H9 (cell line): ENCODE measurements at regions not wholly inside any gene's neighbourhood (a gene's known extent, or its start where the extent isn't known, plus 50 kb on each side); places are given as distances from the start of the nearest gene placed in this dataset.

Experiments
- DNase-seq: peaks from one replicate; pipeline ENCODE4 v3.0.0-alpha.2; 2017
- H2AFZ ChIP-seq: one replicate; pipeline ENCODE4 v1.6.1; 2013; ENCODE audit warnings: mild to moderate bottlenecking, low read length, control low read depth, moderate library complexity
- H2AK5ac ChIP-seq: 2 replicates; pipeline ENCODE4 v1.6.1; 2013; ENCODE audit warnings: low read length, control low read depth, mixed read lengths; ENCODE audit not compliant: insufficient read length
- H2BK120ac ChIP-seq: one replicate; pipeline ENCODE4 v1.6.1; 2013; ENCODE audit warnings: low read depth, mild to moderate bottlenecking, low read length, control low read depth, inconsistent platforms; ENCODE audit not compliant: poor library complexity, severe bottlenecking
- H2BK12ac ChIP-seq: 2 replicates; pipeline ENCODE4 v1.6.1; 2013; ENCODE audit warnings: low read length, control low read depth, mixed read lengths, low read depth; ENCODE audit not compliant: insufficient read length
- H2BK15ac ChIP-seq: 2 replicates; pipeline ENCODE4 v1.6.1; 2013; ENCODE audit warnings: low read depth, low read length, control low read depth
- H2BK20ac ChIP-seq: one replicate; pipeline ENCODE4 v1.6.1; 2013; ENCODE audit warnings: low read depth, mild to moderate bottlenecking, low read length, control low read depth, inconsistent platforms; ENCODE audit not compliant: poor library complexity, severe bottlenecking
- H2BK5ac ChIP-seq: 2 replicates; pipeline ENCODE4 v1.6.1; 2013; ENCODE audit warnings: low read length, control low read depth, mixed read lengths; ENCODE audit not compliant: insufficient read length
- H3K14ac ChIP-seq: 2 replicates; pipeline ENCODE4 v1.6.1; 2013; ENCODE audit warnings: low read length, control low read depth; ENCODE audit not compliant: insufficient read depth
- H3K18ac ChIP-seq: 2 replicates; pipeline ENCODE4 v1.6.1; 2013; ENCODE audit warnings: low read depth, mild to moderate bottlenecking, mixed read lengths, low read length, control low read depth; ENCODE audit not compliant: insufficient read length
- H3K23ac ChIP-seq: 2 replicates; pipeline ENCODE4 v1.6.1; 2013; ENCODE audit warnings: low read length, control low read depth, mixed read lengths, low read depth; ENCODE audit not compliant: insufficient read length
- H3K23me2 ChIP-seq: 2 replicates; pipeline ENCODE4 v1.6.1; 2013; ENCODE audit warnings: low read depth, mild to moderate bottlenecking, mixed read lengths, low read length, control low read depth; ENCODE audit not compliant: insufficient read length, poor library complexity, severe bottlenecking
- H3K27ac ChIP-seq: 2 replicates; pipeline ENCODE4 v1.5.1; 2013; ENCODE audit warnings: low read length, control low read depth, mixed read lengths, low read depth; ENCODE audit not compliant: insufficient read length
- H3K27me3 ChIP-seq: 2 replicates; pipeline ENCODE4 v1.6.1; 2013; ENCODE audit warnings: low read length, control low read depth, inconsistent platforms; ENCODE audit not compliant: insufficient read depth
- H3K4ac ChIP-seq: 2 replicates; pipeline ENCODE4 v1.6.1; 2013; ENCODE audit warnings: low read depth, mild to moderate bottlenecking, control low read depth, inconsistent platforms, low read length, moderate library complexity
- H3K4me1 ChIP-seq: 2 replicates; pipeline ENCODE4 v1.6.1; 2013; ENCODE audit warnings: low read length, control low read depth, inconsistent platforms; ENCODE audit not compliant: insufficient read depth
- H3K4me2 ChIP-seq: 2 replicates; pipeline ENCODE4 v1.6.1; 2013; ENCODE audit warnings: low read length, control low read depth, mixed read lengths; ENCODE audit not compliant: insufficient read length, insufficient read depth
- H3K56ac ChIP-seq: 2 replicates; pipeline ENCODE4 v1.6.1; 2013; ENCODE audit warnings: low read depth, mild to moderate bottlenecking, mixed read lengths, low read length, control low read depth; ENCODE audit not compliant: insufficient read length
- H3K79me1 ChIP-seq: 2 replicates; pipeline ENCODE4 v1.6.1; 2013; ENCODE audit warnings: low read depth, mild to moderate bottlenecking, moderate library complexity, low read length, control low read depth, inconsistent platforms; ENCODE audit not compliant: insufficient read depth, poor library complexity, severe bottlenecking
- H3K79me2 ChIP-seq: 2 replicates; pipeline ENCODE4 v1.6.1; 2013; ENCODE audit warnings: low read length, control low read depth, inconsistent platforms; ENCODE audit not compliant: insufficient read depth
- H3K9ac ChIP-seq: 2 replicates; pipeline ENCODE4 v1.6.1; 2013; ENCODE audit warnings: low read length, control low read depth, mixed read lengths; ENCODE audit not compliant: insufficient read length; ENCODE audit errors: extremely low read depth
- H3K9me3 ChIP-seq: one replicate; pipeline ENCODE4 v1.6.1; 2013; ENCODE audit warnings: low read depth, low read length, inconsistent platforms; ENCODE audit not compliant: control insufficient read depth
- H3T11ph ChIP-seq: one replicate; pipeline ENCODE4 v1.6.1; 2013; ENCODE audit warnings: mild to moderate bottlenecking, low read length, control low read depth, inconsistent platforms
- H4K20me1 ChIP-seq: one replicate; pipeline ENCODE4 v1.6.1; 2013; ENCODE audit not compliant: control insufficient read depth, insufficient read length, insufficient read depth
- H4K5ac ChIP-seq: 2 replicates; pipeline ENCODE4 v1.6.1; 2013; ENCODE audit warnings: low read depth, mild to moderate bottlenecking, mixed read lengths, low read length, control low read depth; ENCODE audit not compliant: insufficient read length
- H4K8ac ChIP-seq: replicated peaks from 2 replicates; pipeline ENCODE4 v1.6.1; 2013; ENCODE audit warnings: low read length, control low read depth, mixed read lengths, low read depth; ENCODE audit not compliant: insufficient read length
- H4K91ac ChIP-seq: 2 replicates; pipeline ENCODE4 v1.6.1; 2013; ENCODE audit warnings: low read depth, mild to moderate bottlenecking, moderate library complexity, mixed read lengths, low read length, control low read depth; ENCODE audit not compliant: insufficient read length
- H3K27ac Mint-ChIP-seq, 3 experiments: 2 replicates in 2 of 3; 3 replicates in 1 of 3; pipeline ENCODE4 v1.8.0; 2020 to 2021; ENCODE audit warnings: mixed read lengths in 3 of 3, mild to moderate bottlenecking in 1 of 3, moderate library complexity in 1 of 3
- H3K27me3 Mint-ChIP-seq: 2 replicates; pipeline ENCODE4 v1.8.0; 2021; ENCODE audit warnings: low read depth, mild to moderate bottlenecking, moderate library complexity, mixed read lengths
- H3K36me3 Mint-ChIP-seq, 3 experiments: 2 replicates in 2 of 3; 3 replicates in 1 of 3; pipeline ENCODE4 v1.8.0; 2020 to 2021; ENCODE audit warnings: low read depth in 3 of 3, mixed read lengths in 3 of 3; ENCODE audit not compliant: insufficient read depth in 1 of 3
- H3K4me1 Mint-ChIP-seq, 2 experiments: 2 replicates each; pipeline ENCODE4 v1.8.0; 2020; ENCODE audit warnings: mixed read lengths in 2 of 2
- H3K4me3 Mint-ChIP-seq, 2 experiments: 2 replicates in 1 of 2; 3 replicates in 1 of 2; pipeline ENCODE4 v1.8.0; 2020 to 2021; ENCODE audit warnings: mild to moderate bottlenecking in 2 of 2, mixed read lengths in 2 of 2, moderate library complexity in 1 of 2
- H3K9me3 Mint-ChIP-seq, 2 experiments: 2 replicates in 1 of 2; 3 replicates in 1 of 2; pipeline ENCODE4 v1.8.0; 2020; ENCODE audit warnings: mild to moderate bottlenecking in 2 of 2, mixed read lengths in 2 of 2, moderate library complexity in 1 of 2
- WGBS: extraction: QIAGEN DNeasy Blood & Tissue Kit; methylation state at CpG from one replicate; pipeline ENCODE4 v1.1.7; 2013; ENCODE audit warnings: missing lambda C conversion rate, low lambda C conversion rate, mixed read lengths; ENCODE audit not compliant: insufficient read length; ENCODE audit errors: extremely low coverage; 5-methylcytosine and 5-hydroxymethylcytosine counted together
- TF ChIP-seq, protein P1 (sequence below): fragments of 200-600 bp; sonication (generic); conservative IDR thresholded peaks from 3 replicates; pipeline ENCODE4 v1.8.0; 2021; ENCODE audit warnings: antibody characterized with exemption, mild to moderate bottlenecking

DNA sequence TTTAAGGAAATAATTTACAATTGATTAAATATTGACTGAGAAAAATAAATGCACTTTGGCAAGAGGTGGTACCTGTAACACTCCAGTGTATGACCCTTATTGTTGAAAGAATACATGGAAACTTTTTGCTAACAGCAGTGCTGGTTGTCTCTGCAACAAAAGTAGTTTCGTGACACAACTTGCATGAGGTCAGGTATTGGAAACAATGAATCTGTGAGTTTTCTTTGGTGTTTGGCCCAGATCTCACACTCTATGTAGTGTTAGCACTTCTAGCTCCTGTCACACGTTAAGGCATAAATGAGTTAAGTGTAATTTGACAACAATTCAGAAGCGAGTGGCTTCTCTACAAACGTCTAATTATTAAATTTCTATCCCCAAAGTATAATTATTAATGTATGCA lies 137.7 kb upstream of the MDFIC start:
- Histone ChIP-seq H4K91ac (no peak overlapping the region), H2BK5ac (no peak overlapping the region), H2AK5ac (no peak overlapping the region), H3K23ac (no peak overlapping the region), H3K4ac (no peak overlapping the region), H2AFZ (no peak overlapping the region), H2BK15ac (no peak overlapping the region), H3K23me2 (no peaks in the 10 kb centered on the region), H3K14ac (no peak overlapping the region), H4K8ac (no peak overlapping the region), H4K20me1 (no peaks in the 10 kb centered on the region), H3K4me2 (no peak overlapping the region), H3K9ac (no peak overlapping the region), H3K27me3 (no peaks in the 10 kb centered on the region), H2BK12ac (no peak overlapping the region), H3K79me2 (no peaks in the 10 kb centered on the region), H3T11ph (no peak overlapping the region), H3K27ac (no peak overlapping the region), H3K56ac (no peak overlapping the region), H3K18ac (no peak overlapping the region), H2BK120ac (no peak overlapping the region), H3K9me3 (no peaks in the 10 kb centered on the region), H3K79me1 (no peaks in the 10 kb centered on the region), H3K4me1 (no peaks in the 10 kb centered on the region), H2BK20ac (no peak overlapping the region), H4K5ac (no peak overlapping the region)
- H3K27ac Mint-ChIP-seq, result no peak overlapping the region
- H3K4me3 Mint-ChIP-seq, result no peak overlapping the region
- peaks cover 0 to 7% of the 10 kb centered on the region in 2 experiments; a peak in 2 of 4 replicates for H3K4me1 Mint-ChIP-seq
- TF ChIP-seq, protein P1, sequence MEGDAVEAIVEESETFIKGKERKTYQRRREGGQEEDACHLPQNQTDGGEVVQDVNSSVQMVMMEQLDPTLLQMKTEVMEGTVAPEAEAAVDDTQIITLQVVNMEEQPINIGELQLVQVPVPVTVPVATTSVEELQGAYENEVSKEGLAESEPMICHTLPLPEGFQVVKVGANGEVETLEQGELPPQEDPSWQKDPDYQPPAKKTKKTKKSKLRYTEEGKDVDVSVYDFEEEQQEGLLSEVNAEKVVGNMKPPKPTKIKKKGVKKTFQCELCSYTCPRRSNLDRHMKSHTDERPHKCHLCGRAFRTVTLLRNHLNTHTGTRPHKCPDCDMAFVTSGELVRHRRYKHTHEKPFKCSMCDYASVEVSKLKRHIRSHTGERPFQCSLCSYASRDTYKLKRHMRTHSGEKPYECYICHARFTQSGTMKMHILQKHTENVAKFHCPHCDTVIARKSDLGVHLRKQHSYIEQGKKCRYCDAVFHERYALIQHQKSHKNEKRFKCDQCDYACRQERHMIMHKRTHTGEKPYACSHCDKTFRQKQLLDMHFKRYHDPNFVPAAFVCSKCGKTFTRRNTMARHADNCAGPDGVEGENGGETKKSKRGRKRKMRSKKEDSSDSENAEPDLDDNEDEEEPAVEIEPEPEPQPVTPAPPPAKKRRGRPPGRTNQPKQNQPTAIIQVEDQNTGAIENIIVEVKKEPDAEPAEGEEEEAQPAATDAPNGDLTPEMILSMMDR, result no peak
- no peaks in the 10 kb centered on the region for H3K36me3 Mint-ChIP-seq
- no peaks in the 10 kb centered on the region for H3K9me3 Mint-ChIP-seq
- no peaks in the 10 kb centered on the region for H3K27me3 Mint-ChIP-seq
- DNase-seq, result no peak
- no CpG with 5 or more reads among the region's 4 CpGs for WGBS
